NT2/D1 (cell line): ENCODE measurements at regions not wholly inside any gene's neighbourhood (a gene's known extent, or its start where the extent isn't known, plus 50 kb on each side); places are given as distances from the start of the nearest gene placed in this dataset.
A peak's percentile ranks its signal among the peaks of the same experiment; 100 is the strongest.

Source experiments
- DNase-seq: peaks from one replicate; pipeline ENCODE4 v3.0.0-alpha.2; 2011; ENCODE audit warnings: low read depth, low spot score
- H3K27me3 ChIP-seq: 2 replicates; pipeline ENCODE4 v1.6.0; 2011; ENCODE audit warnings: mild to moderate bottlenecking; ENCODE audit not compliant: insufficient read length, insufficient read depth
- H3K36me3 ChIP-seq: 2 replicates; pipeline ENCODE4 v1.6.1; 2011; ENCODE audit warnings: mild to moderate bottlenecking, low read length, mixed read lengths; ENCODE audit not compliant: insufficient read depth, insufficient read length
- H3K4me1 ChIP-seq: 2 replicates; pipeline ENCODE4 v1.5.1; 2011; ENCODE audit not compliant: insufficient read depth, insufficient read length
- H3K4me3 ChIP-seq: 2 replicates; pipeline ENCODE4 v1.5.1; 2011; ENCODE audit warnings: low read depth; ENCODE audit not compliant: insufficient read length
- H3K9ac ChIP-seq: 2 replicates; pipeline ENCODE4 v1.6.0; 2011; ENCODE audit warnings: low read depth; ENCODE audit not compliant: insufficient read length
- H3K9me3 ChIP-seq: 2 replicates; pipeline ENCODE4 v1.5.1; 2011; ENCODE audit warnings: mild to moderate bottlenecking, low read length; ENCODE audit not compliant: insufficient read depth
- SUZ12 ChIP-seq: IDR thresholded peaks from 2 replicates; pipeline ENCODE4 v1.6.1; 2011; ENCODE audit not compliant: insufficient read length, insufficient read depth; ENCODE audit errors: extremely low read depth
- YY1 ChIP-seq: IDR thresholded peaks from 2 replicates; pipeline ENCODE4 v1.6.1; 2011; ENCODE audit not compliant: insufficient read length, insufficient read depth
- ZNF274 ChIP-seq: IDR thresholded peaks from 2 replicates; pipeline ENCODE4 v1.6.1; 2011; ENCODE audit warnings: mild to moderate bottlenecking, low read depth, low read length

- Histone ChIP-seq H3K36me3 (no peaks in the 10 kb centered on the region), H3K9me3 (no peaks in the 10 kb centered on the region), H3K27me3 (no peaks in the 10 kb centered on the region), H3K4me1 (no peaks in the 10 kb centered on the region), H3K4me3 (no peak overlapping the region), H3K9ac (no peak overlapping the region)
- no peak for DNase-seq
- TF ChIP-seq YY1 (no peak), SUZ12 (no peak), ZNF274 (no peak)
Measured at GRCh38 chr10:30793093-30793492, 163.5 kb upstream of the LYZL2 start.

DNA sequence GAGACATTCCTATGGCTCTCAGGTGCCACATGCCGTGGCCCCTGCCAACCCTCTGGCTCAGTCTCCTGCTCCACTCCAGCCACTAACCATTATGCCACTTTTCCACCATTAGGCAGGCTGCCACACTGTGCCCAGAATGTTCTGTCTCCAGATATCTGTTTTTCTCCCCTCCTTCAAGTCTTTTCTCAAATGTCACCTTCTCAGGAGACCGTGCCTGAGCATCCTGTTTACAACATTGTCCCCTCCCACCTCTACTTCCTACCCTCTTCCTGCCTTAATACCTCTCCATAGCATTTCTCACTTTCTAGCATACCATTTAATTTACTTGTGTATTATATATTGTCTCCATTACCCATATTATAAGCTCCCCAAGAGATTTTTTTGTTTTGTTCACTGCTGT lies 162.5 kb upstream of the LYZL2 start:
- DNase-seq = no peak
- TF ChIP-seq ZNF274 (no peak), YY1 (no peak)
- no peaks in the 10 kb centered on the region for H3K4me1 ChIP-seq
- H3K36me3 ChIP-seq = no peaks in the 10 kb centered on the region
- H3K9me3 ChIP-seq = no peaks in the 10 kb centered on the region
- no peak overlapping the region for H3K4me3 ChIP-seq
- H3K9ac ChIP-seq = no peak overlapping the region
- H3K27me3 ChIP-seq = peaks cover 6% of the 10 kb centered on the region

DNA sequence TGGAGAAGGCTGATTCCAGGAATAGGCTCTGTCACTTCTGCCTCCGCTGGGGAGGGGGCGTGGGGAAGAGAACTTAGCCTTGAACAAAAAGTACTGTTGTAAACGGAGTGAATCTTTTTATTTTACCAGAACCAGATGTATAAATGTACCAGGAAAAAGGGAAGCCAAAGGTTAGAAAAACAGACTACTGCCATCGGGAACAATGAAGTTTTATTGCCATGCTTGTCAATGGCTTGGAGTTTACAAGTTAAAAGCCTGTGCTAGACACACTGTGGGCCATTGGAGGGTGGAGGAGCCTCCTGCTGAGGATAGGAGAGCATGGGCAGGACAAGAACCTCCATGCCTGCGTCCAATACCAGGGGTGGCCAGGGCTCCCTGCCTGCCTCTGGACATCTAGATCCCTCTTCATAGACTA lies 161.7 kb upstream of the LYZL2 start:
- no peak for TF ChIP-seq SUZ12
- TF ChIP-seq YY1 = no peak
- TF ChIP-seq ZNF274 = no peak
- Histone ChIP-seq H3K4me3 (no peak overlapping the region), H3K9ac (no peak overlapping the region)

DNA sequence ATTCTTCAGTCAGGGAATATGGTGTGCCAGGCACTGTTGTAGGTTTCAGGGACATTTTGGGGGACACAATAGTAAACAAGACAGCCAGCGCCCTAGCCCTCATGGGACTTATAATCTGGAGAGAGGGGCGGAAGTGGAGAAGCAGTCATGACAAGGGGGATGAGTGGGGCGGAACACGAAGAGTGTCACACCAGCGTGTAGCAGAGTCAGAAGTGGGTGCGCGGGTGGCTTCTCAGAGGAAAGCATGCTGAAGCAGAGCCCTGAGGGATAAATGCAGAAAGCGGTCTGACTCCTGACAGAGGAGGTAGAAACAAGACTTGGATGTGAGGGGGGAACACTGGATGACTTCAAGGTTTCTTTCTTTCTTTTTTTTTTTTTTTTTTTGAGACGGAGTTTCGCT lies 160.3 kb upstream of the LYZL2 start:
- Histone ChIP-seq H3K36me3 (no peaks in the 10 kb centered on the region), H3K4me1 (no peaks in the 10 kb centered on the region), H3K4me3 (no peak overlapping the region), H3K9me3 (no peaks in the 10 kb centered on the region), H3K27me3 (peaks cover 13% of the 10 kb centered on the region), H3K9ac (no peak overlapping the region)
- DNase-seq = no peak
- TF ChIP-seq YY1 (no peak), ZNF274 (no peak), SUZ12 (no peak)

More for the DNA sequence above, 161.7 kb upstream of the LYZL2 start:
- Histone ChIP-seq H3K9me3 (no peaks in the 10 kb centered on the region), H3K27me3 (peaks cover 10% of the 10 kb centered on the region), H3K36me3 (no peaks in the 10 kb centered on the region), H3K4me1 (no peaks in the 10 kb centered on the region)
- no peak for DNase-seq

DNA sequence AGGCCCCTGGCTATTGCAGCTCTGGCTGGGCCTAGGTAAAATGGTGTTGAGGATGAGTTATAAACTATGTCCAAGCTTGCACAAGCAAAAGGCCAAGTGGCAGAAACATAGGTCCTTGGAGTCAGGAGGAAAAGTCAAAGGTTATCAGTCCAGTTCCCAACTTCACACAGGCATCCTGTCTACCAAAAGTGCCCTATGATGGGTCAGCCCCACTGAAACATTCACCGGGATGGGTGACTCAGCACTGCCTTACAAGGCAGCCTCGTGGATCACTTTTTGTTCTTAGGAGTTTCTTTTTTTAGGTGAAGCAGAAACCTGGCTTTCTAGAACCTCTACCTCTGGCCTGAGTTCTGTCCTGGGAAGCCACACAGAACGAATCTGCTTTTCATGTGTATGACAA lies 158.8 kb upstream of the LYZL2 start:
- TF ChIP-seq SUZ12 = no peak
- TF ChIP-seq YY1 = no peak
- no peak for TF ChIP-seq ZNF274
- H3K36me3 ChIP-seq = no peaks in the 10 kb centered on the region
- H3K9ac ChIP-seq = no peak overlapping the region
- no peaks in the 10 kb centered on the region for H3K9me3 ChIP-seq
- H3K4me3 ChIP-seq = no peak overlapping the region
- peaks cover 13% of the 10 kb centered on the region for H3K27me3 ChIP-seq
- no peak for DNase-seq
- H3K4me1 ChIP-seq = no peaks in the 10 kb centered on the region

DNA sequence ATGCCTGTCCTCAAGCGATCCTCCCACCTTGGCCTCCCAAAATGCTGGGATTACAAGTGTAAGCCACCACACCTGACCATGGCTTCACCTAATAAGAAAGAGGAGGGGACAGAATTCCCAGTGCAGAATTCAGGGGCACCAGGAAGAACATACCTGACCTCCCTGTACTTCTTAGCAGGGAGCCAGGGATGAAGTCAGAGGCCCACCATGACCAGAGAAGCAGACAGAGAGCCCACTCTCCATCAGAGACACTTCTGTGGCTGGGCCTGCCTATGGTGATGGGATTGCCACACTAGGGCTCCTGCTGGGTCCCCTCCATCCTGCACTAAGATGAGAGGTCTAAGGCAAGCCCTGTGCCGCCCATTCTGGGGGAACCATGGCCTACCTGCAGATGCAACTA lies 157.4 kb upstream of the LYZL2 start:
- Histone ChIP-seq H3K4me1 (no peaks in the 10 kb centered on the region), H3K9ac (no peak overlapping the region), H3K9me3 (no peaks in the 10 kb centered on the region), H3K4me3 (no peak overlapping the region), H3K36me3 (no peaks in the 10 kb centered on the region), H3K27me3 (peaks cover 13% of the 10 kb centered on the region)
- TF ChIP-seq YY1 (no peak), SUZ12 (no peak), ZNF274 (no peak)
- no peak for DNase-seq

- H3K36me3 ChIP-seq = no peaks in the 10 kb centered on the region
- no peak for DNase-seq
- H3K9ac ChIP-seq = no peak overlapping the region
- H3K4me1 ChIP-seq = no peaks in the 10 kb centered on the region
- peaks cover 13% of the 10 kb centered on the region for H3K27me3 ChIP-seq
- H3K9me3 ChIP-seq = no peaks in the 10 kb centered on the region
- H3K4me3 ChIP-seq = no peak overlapping the region
- TF ChIP-seq YY1 (no peak), SUZ12 (no peak), ZNF274 (no peak)
Measured at GRCh38 chr10:30786131-30786530, 156.6 kb upstream of the LYZL2 start.

DNA sequence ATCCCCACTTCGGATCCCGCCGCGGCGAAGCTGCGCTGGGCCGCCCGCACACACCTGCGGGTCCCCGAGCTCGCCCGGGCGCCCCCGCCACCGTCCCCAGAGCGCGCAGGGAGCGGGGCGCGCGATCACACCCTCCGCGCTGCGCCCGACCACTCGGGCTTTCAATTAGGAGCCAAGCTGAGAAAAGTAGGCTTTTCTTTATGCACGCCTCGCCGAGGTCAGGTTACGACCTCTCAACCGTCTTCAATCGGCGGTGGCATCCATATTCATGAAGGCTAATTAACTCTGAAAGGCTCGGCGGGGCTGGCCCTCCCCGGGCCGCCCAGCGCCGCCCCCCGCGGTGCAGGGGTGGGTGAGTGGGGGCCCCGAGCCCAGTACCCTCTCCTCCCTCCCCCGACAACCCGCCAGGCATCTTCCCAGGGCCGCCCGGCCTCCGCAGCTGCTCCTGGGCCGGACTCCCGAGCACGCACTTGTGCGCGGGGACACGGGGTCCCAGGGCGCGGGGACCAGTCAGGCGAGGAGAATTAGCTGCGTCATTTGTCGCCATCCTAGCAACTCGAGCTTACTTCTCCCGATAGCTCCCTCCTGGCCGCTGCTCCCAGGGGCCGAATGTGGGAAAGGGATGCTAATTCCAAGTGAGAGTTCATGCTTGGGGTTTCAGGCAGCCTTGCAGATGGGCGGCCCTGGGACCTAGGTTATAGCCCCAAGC lies 155.5 kb upstream of the LYZL2 start:
- H3K9me3 ChIP-seq = no peaks in the 10 kb centered on the region
- DNase-seq = peak; percentile 74
- H3K27me3 ChIP-seq = peaks cover 13% of the 10 kb centered on the region
- TF ChIP-seq YY1 = no peak
- no peak for TF ChIP-seq SUZ12
- TF ChIP-seq ZNF274 = no peak
- H3K4me1 ChIP-seq = no peaks in the 10 kb centered on the region
- H3K36me3 ChIP-seq = no peaks in the 10 kb centered on the region
- peak overlapping the region; percentile 61 for H3K9ac ChIP-seq
- peak overlapping the region; percentile 39 for H3K4me3 ChIP-seq
